ENCODE measurements at regions not wholly inside any gene's neighbourhood (a gene's known extent, or its start where the extent isn't known, plus 50 kb on each side); places are given as distances from the start of the nearest gene placed in this dataset.
"Not testable (repeated sequence)": the region's sequence is repeated elsewhere in the genome, so short reads cannot be mapped to it uniquely, and the experiment has no call there.

- DNase-seq = no peak
Measured at GRCh38 chr18:54662986-54663385, 71.9 kb downstream of the DYNAP start.

- not testable (repeated sequence) for DNase-seq
Measured at GRCh38 chr18:54669701-54670100, 78.7 kb downstream of the DYNAP start.

DNA sequence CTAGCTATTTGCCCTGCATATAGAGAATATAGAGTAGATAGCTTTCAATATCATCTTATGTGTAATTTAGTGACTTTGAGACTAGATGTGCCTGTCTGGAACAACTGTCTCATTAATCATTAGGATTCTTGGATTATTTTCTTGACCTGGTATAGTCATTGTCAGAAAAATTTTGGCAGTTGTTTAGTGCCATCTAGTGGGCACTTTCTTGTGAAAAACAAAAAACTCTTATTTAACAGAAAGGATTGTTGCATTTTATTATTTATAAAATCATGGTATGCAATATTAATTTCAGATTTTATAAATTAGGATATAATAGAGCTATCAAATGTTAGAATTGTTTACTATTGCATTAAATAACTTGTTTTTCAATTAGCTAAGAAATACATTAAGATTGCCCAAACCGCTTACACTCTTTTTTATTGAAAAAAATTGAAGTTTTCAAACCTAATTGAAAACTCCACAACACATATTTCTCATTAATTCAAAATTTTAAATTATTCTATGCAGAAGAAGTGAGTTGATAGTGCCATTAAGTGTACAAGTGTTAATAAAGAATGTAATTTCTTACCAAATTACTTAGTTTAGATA, 80.3 kb downstream of the DYNAP start:
- peak; percentile 79 for DNase-seq

GRCh38 chr18:54672109-54672508, 81.1 kb downstream of the DYNAP start:
- no peak for DNase-seq

DNA sequence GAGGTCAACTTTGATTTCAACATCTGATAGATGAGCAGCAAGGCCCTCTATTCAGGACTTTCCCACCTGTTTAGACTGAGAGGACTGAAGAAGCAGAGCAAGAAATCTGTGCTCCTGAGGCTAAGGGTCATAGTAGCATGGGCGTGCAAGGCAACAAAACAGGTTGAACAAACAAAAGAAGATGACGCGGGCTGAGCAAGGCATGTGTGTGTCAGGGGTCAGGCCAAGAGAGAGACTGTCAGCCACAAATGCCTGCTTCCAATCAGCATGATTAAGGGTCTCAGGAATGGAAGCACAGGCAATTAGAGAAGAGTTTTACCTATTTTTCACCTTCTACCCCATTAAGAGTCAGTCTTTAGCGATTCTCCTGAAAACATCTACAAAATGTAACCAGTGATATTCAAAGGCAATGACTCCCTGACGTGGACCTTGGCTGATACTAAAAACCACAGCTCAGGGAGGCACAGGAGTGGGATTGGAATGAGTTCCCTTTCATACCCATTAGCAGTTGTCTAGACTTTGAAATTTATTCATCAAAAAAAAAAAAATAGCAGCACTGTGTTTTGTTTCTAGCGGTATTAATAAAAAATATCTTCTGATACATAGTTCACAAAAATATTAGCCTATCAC, 81.9 kb downstream of the DYNAP start:
- no peak for DNase-seq

DNA sequence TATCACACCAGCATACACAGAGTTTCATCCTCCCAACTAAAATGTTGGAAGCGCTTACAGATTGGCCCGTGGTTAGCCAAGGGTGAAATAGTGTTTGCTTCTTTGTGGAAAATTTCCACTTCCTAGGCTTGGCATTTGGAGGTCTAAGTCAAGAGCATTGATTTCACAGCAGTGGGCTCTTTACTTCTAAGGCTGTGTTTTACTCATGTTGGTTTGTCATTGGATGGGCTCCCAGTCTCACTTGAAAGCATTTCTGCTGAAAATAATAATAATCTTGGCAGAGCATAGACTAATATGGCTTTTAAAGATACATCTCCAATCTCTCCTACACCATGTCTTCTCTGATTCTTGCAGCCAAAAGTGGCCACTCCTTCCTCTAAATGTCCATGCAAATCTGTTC, 82.9 kb downstream of the DYNAP start:
- no peak for DNase-seq

DNA sequence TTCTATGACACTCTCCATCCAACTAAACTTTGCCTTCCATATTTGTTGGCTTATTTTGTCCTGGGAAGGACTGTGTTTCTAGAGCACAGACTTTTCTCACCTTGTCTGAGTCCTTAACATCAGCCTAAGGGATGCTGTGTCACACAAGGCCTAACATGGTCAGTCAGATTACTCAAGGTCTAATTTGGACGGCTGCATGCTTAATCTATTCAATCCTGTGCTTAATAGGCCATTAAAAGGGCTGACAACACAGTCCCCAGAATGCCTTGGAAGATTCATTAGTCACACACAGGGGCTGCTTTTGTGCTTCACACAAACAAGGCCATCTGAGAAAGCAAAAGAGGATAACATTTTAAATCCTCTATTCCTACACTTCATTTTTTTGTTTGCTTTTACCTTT, 84.0 kb downstream of the DYNAP start:
- DNase-seq = no peak

GRCh38 chr18:54679318-54680149, 88.5 kb downstream of the DYNAP start:
- peak; percentile 90 for DNase-seq

- peak; percentile 73 for DNase-seq
Measured at GRCh38 chr18:54684784-54685183, 93.7 kb downstream of the DYNAP start.

DNA sequence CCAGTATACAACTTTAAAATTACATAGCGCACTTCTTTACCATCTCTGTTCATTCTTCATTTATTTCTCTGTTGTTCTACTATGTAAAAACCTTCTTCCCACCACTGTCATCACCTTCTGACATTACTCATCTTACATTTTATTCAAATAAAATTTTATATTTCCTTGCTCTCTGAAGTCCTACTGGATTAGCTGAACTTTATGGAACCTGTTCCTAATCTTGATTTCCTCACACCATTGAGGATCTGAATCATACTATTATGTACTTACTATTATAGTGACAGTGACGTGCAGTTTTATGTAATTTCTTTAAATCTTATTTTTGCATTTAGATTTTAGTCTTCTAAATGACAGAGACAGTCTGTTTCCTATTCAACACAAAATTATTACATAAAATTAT, 98.3 kb downstream of the DYNAP start:
- no peak for DNase-seq

GRCh38 chr18:54690198-54690597, 99.2 kb downstream of the DYNAP start:
- DNase-seq = no peak

DNA sequence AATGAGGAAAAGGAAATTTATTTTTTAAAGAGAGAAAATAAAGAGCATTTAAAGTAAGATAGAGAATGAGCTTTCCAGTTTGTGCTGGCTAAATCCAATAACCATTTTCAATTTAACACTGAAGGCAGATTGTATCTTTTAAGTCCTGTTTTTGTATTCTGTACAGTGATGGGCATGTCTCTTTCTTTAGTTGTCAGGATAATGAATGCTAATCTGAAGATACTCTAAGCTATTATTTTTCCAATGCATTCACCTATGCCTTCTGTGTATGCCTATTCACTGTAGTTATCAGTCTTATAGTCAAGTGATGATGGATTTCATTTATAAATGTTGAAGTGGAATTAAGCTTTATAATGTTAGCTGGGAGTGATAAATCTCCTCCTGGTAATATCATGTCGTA, 101.4 kb downstream of the DYNAP start:
- no peak for DNase-seq

DNA sequence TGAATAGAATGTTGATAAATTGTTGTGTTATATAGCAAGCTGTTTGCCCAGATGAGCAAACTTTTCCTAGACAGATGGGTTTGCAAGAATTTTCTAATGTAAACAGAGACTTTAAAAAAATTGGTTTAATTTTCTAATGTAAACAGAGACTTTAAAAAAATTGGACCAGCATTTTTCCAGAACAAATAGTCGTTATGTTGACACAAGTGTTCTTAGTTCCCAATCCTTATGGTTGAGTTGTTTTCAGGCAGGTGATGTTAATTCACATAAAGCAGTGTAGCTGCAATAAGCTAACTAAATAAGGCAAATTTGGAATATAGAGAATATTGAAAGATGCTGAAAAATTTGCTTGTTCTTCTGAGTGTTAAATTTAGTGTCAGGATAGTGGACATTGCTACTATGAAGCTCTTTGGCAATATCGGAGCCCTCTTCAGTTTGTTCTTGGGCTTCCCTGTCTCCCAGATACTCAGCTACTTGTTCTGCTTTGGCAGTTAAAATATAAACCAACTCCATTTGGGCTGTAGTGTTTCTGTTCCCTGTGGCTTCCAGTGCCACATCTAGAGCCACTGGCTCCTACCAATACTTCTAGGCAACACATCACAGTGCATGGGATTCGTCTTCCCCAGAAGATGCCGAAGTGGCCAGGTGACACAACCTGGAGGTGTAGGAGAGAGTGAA, 105.7 kb downstream of the DYNAP start:
- DNase-seq = peak; percentile 61

- DNase-seq = no peak
Measured at GRCh38 chr18:54700580-54700979, 109.5 kb downstream of the DYNAP start.

DNA sequence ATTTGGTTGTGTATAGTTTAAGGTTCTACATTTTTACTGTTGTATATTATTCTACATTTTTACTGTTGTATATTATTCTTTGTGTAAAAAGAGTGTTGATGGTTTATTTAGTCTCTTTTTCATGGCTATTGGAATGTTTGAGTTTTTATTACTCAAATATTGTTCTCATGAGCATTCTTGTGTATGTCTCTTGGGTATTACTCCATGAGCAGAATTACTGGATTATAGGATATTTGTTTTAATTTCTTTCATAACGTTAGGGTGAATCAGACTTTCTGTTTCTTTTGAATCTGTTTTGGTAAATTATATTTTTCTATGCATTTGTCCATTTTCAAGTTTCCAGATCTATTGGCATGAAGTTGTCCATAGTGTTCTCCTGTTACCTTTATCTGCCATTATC, 111.6 kb downstream of the DYNAP start:
- DNase-seq = no peak

DNA sequence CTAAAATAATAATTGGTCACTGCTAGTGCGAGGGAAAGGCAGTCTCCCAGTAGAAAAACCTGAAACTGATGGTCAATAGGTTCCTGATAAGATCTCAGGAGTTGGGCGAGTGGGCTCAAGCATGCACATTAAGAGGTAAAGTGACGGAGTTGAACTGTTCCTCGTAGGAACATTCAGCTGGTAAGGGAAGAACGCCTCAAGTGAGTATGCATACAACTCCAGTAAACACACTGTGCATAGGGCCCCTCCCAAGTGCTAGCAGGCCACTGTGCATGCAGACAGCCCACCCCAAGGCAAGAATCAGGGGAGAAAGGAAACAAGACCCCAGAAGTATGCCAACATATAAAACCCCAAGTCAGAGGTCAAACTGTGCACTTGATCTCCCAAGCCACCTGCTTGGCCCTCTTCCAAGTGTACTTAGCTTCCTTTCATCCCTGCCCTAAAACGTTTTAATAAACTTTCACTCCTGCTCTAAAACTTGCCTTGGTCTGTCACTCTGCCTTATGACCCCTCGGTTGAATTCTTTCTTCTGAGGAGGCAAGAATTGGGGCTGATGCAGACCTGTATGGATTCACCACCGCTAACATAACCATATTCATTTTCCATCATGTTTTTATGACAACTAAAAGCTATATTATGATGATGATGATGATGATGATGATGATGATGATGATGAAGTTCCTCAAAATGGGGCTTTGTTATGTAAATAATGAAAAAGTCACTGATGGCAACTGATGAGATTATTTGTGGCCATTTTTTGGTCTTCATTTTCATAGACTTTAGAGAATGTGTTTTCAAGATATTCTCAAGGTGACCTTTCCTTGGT, 118.0 kb upstream of the RAB27B start:
- DNase-seq = peak; percentile 42

DNA sequence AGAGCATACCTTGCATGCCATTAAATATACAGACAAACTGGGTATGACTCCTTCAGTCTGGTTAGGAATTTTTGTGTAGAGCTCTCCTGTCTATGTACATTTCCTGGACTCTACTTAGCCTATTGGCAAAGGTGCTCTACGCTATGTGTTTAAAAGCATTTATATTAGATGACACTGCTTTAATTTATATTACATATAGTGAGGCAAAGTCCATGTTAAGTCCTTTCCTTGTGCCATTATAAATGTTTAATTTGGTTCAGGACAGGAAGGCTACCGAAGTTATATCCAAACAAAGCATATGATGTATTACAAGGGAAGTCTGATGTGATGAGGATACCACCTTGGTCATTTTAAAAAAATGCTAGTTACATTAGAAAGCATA, 117.4 kb upstream of the RAB27B start:
- no peak for DNase-seq

DNA sequence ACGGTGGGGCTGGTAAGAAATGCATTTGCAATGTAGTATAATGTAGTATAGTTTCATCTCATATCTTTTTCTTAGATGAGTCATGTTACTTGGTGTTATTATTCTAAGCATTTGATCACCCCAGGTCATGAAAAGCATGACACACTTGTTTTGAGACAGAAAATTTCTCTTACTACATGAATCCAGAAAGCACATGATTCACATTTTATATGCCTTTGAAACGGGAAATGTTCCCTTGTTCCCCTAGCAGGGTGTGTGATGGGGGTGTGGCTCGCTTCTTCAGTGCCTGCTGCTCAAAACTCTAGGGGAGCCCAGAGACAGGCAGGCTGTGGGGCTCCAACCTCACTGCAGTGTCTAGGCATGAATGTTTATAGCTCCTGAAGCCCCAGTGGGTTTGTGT, 116.0 kb upstream of the RAB27B start:
- no peak for DNase-seq

- DNase-seq = no peak
Measured at GRCh38 chr18:54712758-54713157, 115.5 kb upstream of the RAB27B start.

GRCh38 chr18:54713386-54713785, 114.9 kb upstream of the RAB27B start:
- no peak for DNase-seq

GRCh38 chr18:54714851-54715250, 113.4 kb upstream of the RAB27B start:
- DNase-seq = no peak

GRCh38 chr18:54716586-54716985, 111.7 kb upstream of the RAB27B start:
- DNase-seq = peak; percentile 34

All from DMS53 (cell line).